H1 (cell line): ENCODE measurements at regions not wholly inside any gene's neighbourhood (a gene's known extent, or its start where the extent isn't known, plus 50 kb on each side); places are given as distances from the start of the nearest gene placed in this dataset.

Experiments used
- CTCF ChIA-PET: fragments of 300-600 bp; sonication (Branson Sonifier 250); formaldehyde crosslinking; loops from one replicate; lab custom pipeline; 2021; ENCODE audit not compliant: partially characterized antibody; lab: Charles Lee
- POLR2A ChIA-PET: fragments of 300-600 bp; sonication (Branson Sonifier 250); formaldehyde crosslinking; loops from one replicate; lab custom pipeline; 2021; ENCODE audit warnings: inconsistent platforms; ENCODE audit not compliant: partially characterized antibody; lab: Charles Lee
- DNase-seq, 2 experiments: peaks; one replicate each; pipeline versions ENCODE4 v3.0.0 to v3.0.0-alpha.2; 2010 to 2022; ENCODE audit warnings: low spot score in 2 of 2, low read depth in 1 of 2, mixed read lengths in 1 of 2
- FAIRE-seq: peaks from 2 replicates; lab custom pipeline; 2011; peaks lifted over from hg19 to GRCh38; lab: Jason Lieb, UNC
- H2AFZ ChIP-seq: 2 replicates; pipeline ENCODE4 v1.8.1; 2012; ENCODE audit warnings: low read length, inconsistent platforms
- H2AK5ac ChIP-seq: 2 replicates; pipeline ENCODE4 v1.6.1; 2013; ENCODE audit warnings: low read depth, low read length
- H2BK120ac ChIP-seq: replicated peaks from 2 replicates; pipeline ENCODE3; 2013; ENCODE audit warnings: low read depth, low read length, inconsistent platforms
- H2BK12ac ChIP-seq: 2 replicates; pipeline ENCODE4 v1.6.1; 2013; ENCODE audit warnings: low read depth, low read length
- H2BK15ac ChIP-seq: 2 replicates; pipeline ENCODE4 v1.6.1; 2013; ENCODE audit warnings: low read length
- H2BK20ac ChIP-seq: 2 replicates; pipeline ENCODE4 v1.6.1; 2013; ENCODE audit warnings: low read length
- H2BK5ac ChIP-seq: 2 replicates; pipeline ENCODE4 v1.6.1; 2013; ENCODE audit warnings: low read depth, low read length
- H3K14ac ChIP-seq: 2 replicates; pipeline ENCODE4 v1.6.1; 2013; ENCODE audit warnings: inconsistent platforms; ENCODE audit not compliant: insufficient read length
- H3K18ac ChIP-seq: 2 replicates; pipeline ENCODE4 v1.6.1; 2013; ENCODE audit warnings: low read length; ENCODE audit errors: extremely low read depth
- H3K23ac ChIP-seq: 2 replicates; pipeline ENCODE4 v1.6.1; 2013; ENCODE audit warnings: inconsistent platforms; ENCODE audit not compliant: insufficient read length
- H3K23me2 ChIP-seq: 2 replicates; pipeline ENCODE4 v1.6.1; 2013; ENCODE audit warnings: low read depth, low read length
- H3K27ac ChIP-seq: 2 replicates; pipeline ENCODE4 v1.6.1; 2011; ENCODE audit warnings: low read depth, low read length, inconsistent platforms
- H3K27me3 ChIP-seq, 4 experiments: replicated peaks in 1 of 4; 1 replicate in 1 of 4; 2 replicates in 3 of 4; pipeline versions ENCODE4 v1.6.1 to v1.8.1; 2011 to 2013; ENCODE audit warnings: low read length in 3 of 4, mild to moderate bottlenecking in 3 of 4, inconsistent platforms in 2 of 4, mixed read lengths in 2 of 4, moderate library complexity in 1 of 4; ENCODE audit not compliant: control insufficient read depth in 3 of 4, insufficient read depth in 3 of 4; ENCODE audit errors: extremely low read depth in 1 of 4
- H3K36me3 ChIP-seq, 4 experiments: 2 replicates each; pipeline versions ENCODE4 v1.6.1 to v1.8.1; 2011 to 2013; ENCODE audit warnings: mild to moderate bottlenecking in 4 of 4, low read length in 3 of 4, moderate library complexity in 2 of 4, control low read depth in 1 of 4, inconsistent platforms in 1 of 4; ENCODE audit not compliant: insufficient read depth in 4 of 4, control insufficient read depth in 2 of 4
- H3K4ac ChIP-seq: replicated peaks from 2 replicates; pipeline ENCODE3; 2013; ENCODE audit warnings: low read length, low read depth, mixed read lengths, inconsistent platforms; ENCODE audit not compliant: insufficient read length
- H3K4me1 ChIP-seq, 4 experiments: replicated peaks in 1 of 4; 1 replicate in 1 of 4; 2 replicates in 3 of 4; pipeline versions ENCODE4 v1.6.1 to v1.8.1; 2011 to 2013; ENCODE audit warnings: low read length in 3 of 4, inconsistent platforms in 2 of 4, mixed read lengths in 1 of 4; ENCODE audit not compliant: insufficient read depth in 4 of 4, control insufficient read depth in 3 of 4
- H3K4me2 ChIP-seq, 2 experiments: 2 replicates each; pipeline versions ENCODE4 v1.6.1 to v1.8.1; 2011 to 2013; ENCODE audit warnings: low read depth in 2 of 2, low read length in 2 of 2, control low read depth in 1 of 2, inconsistent platforms in 1 of 2, mild to moderate bottlenecking in 1 of 2; ENCODE audit not compliant: insufficient read depth in 1 of 2
- H3K4me3 ChIP-seq, 4 experiments: fragments of 200-600, 300-600 bp in 1 of 4; sonication (generic), shearing (Covaris generic), sonication (Bioruptor Twin) in 1 of 4; 2 replicates each; pipeline versions ENCODE4 v1.5.1 to v1.8.1; 2011 to 2016; ENCODE audit warnings: low read length in 4 of 4, low read depth in 3 of 4, control low read depth in 2 of 4, inconsistent platforms in 2 of 4, mild to moderate bottlenecking in 2 of 4, mixed read lengths in 1 of 4, moderate library complexity in 1 of 4; ENCODE audit not compliant: insufficient read depth in 2 of 4; ENCODE audit errors: extremely low read depth in 1 of 4
- H3K56ac ChIP-seq: replicated peaks from 2 replicates; pipeline ENCODE3; 2013; ENCODE audit warnings: low read depth, mild to moderate bottlenecking, mixed read lengths, low read length, inconsistent platforms; ENCODE audit not compliant: insufficient read length
- H3K79me1 ChIP-seq: 2 replicates; pipeline ENCODE4 v1.6.1; 2013; ENCODE audit warnings: low read depth, low read length, control low read depth
- H3K79me2 ChIP-seq, 2 experiments: 2 replicates each; pipeline versions ENCODE4 v1.6.1 to v1.8.1; 2012 to 2013; ENCODE audit warnings: low read length in 2 of 2, mild to moderate bottlenecking in 2 of 2, inconsistent platforms in 1 of 2; ENCODE audit not compliant: insufficient read depth in 2 of 2, control insufficient read depth in 1 of 2
- H3K9ac ChIP-seq, 4 experiments: replicated peaks in 1 of 4; 1 replicate in 1 of 4; 2 replicates in 3 of 4; pipeline versions ENCODE4 v1.6.1 to v1.8.1; 2011 to 2013; ENCODE audit warnings: low read depth in 3 of 4, low read length in 3 of 4, control low read depth in 2 of 4, mild to moderate bottlenecking in 2 of 4, moderate library complexity in 2 of 4, inconsistent platforms in 1 of 4; ENCODE audit errors: extremely low read depth in 1 of 4
- H3K9me3 ChIP-seq, 2 experiments: 2 replicates each; pipeline versions ENCODE4 v1.6.1 to v1.8.1; 2012 to 2013; ENCODE audit warnings: mild to moderate bottlenecking in 2 of 2, moderate library complexity in 2 of 2, control low read depth in 1 of 2, inconsistent platforms in 1 of 2, low read depth in 1 of 2, low read length in 1 of 2, mixed read lengths in 1 of 2; ENCODE audit not compliant: insufficient read depth in 2 of 2
- H4K20me1 ChIP-seq, 2 experiments: replicated peaks in 1 of 2; 2 replicates each; pipeline versions ENCODE3 to v1.8.1; 2011 to 2013; ENCODE audit warnings: inconsistent platforms in 2 of 2, low read length in 2 of 2, mild to moderate bottlenecking in 1 of 2; ENCODE audit not compliant: insufficient read depth in 2 of 2, control insufficient read depth in 1 of 2
- H4K5ac ChIP-seq: 2 replicates; pipeline ENCODE4 v1.6.1; 2013; ENCODE audit warnings: low read length, low read depth, mixed read lengths, inconsistent platforms; ENCODE audit not compliant: insufficient read length
- H4K8ac ChIP-seq: 2 replicates; pipeline ENCODE4 v1.8.0; 2013; ENCODE audit warnings: mild to moderate bottlenecking, moderate library complexity, low read length, inconsistent platforms; ENCODE audit not compliant: insufficient read depth; ENCODE audit errors: extremely low read depth
- H4K91ac ChIP-seq: replicated peaks from 2 replicates; pipeline ENCODE3; 2013; ENCODE audit warnings: low read length, mixed read lengths, inconsistent platforms; ENCODE audit not compliant: insufficient read length
- CHD2 ChIP-seq: IDR thresholded peaks from 2 replicates; pipeline ENCODE4 v1.6.1; 2012; ENCODE audit warnings: low read length, improper control_type of control experiment
- HDAC2 ChIP-seq, 2 experiments: fragments of 300-600 bp in 1 of 2; sonication (generic) in 1 of 2; IDR thresholded peaks; 2 replicates each; pipeline ENCODE4 v1.6.1; 2011 to 2012; ENCODE audit warnings: low read depth in 2 of 2, low read length in 2 of 2, mild to moderate bottlenecking in 2 of 2, moderate library complexity in 2 of 2, borderline replicate concordance in 1 of 2, inconsistent platforms in 1 of 2
- JUND ChIP-seq: IDR thresholded peaks from 2 replicates; pipeline ENCODE4 v1.6.1; 2011; ENCODE audit warnings: mild to moderate bottlenecking, improper control_type of control experiment, low read length
- KDM1A ChIP-seq: fragments of 200-600, 300-600 bp; sonication (generic); IDR thresholded peaks from 2 replicates; pipeline ENCODE4 v1.7.1; 2016; ENCODE audit warnings: mild to moderate bottlenecking, low read length, borderline replicate concordance
- NRF1 ChIP-seq: IDR thresholded peaks from 2 replicates; pipeline ENCODE4 v1.6.1; 2011; ENCODE audit warnings: mild to moderate bottlenecking, low read depth, low read length, improper control_type of control experiment
- PHF8 ChIP-seq: fragments of 200-600 bp; sonication (generic); conservative IDR thresholded peaks from 2 replicates; pipeline ENCODE4 v1.7.1; 2012; ENCODE audit warnings: low read depth, mild to moderate bottlenecking, inconsistent platforms, low read length, moderate library complexity
- RFX5 ChIP-seq: IDR thresholded peaks from 2 replicates; pipeline ENCODE4 v1.6.1; 2011; ENCODE audit warnings: low read depth, low read length, improper control_type of control experiment, borderline replicate concordance
- SP1 ChIP-seq: IDR thresholded peaks from 2 replicates; pipeline ENCODE4 v1.6.1; 2011; ENCODE audit warnings: low read depth, low read length
- USF2 ChIP-seq: IDR thresholded peaks from 2 replicates; pipeline ENCODE4 v1.6.1; 2011; ENCODE audit warnings: low read length, improper control_type of control experiment
- YY1 ChIP-seq: IDR thresholded peaks from 2 replicates; pipeline ENCODE4 v1.6.1; 2011; ENCODE audit warnings: low read depth, mild to moderate bottlenecking, low read length
- WGBS, 2 experiments: shearing (Covaris generic) in 1 of 2; methylation state at CpG; one replicate each; pipeline versions ENCODE4 v1.1.6 to v1.1.7; 2013 to 2015; ENCODE audit warnings: low lambda C conversion rate in 2 of 2, mixed read lengths in 2 of 2, inconsistent platforms in 1 of 2, low coverage in 1 of 2, missing lambda C conversion rate in 1 of 2; ENCODE audit not compliant: insufficient replicate concordance in 2 of 2, insufficient coverage in 1 of 2, insufficient read length in 1 of 2; ENCODE audit errors: extremely low coverage in 1 of 2, missing lambda C conversion rate in 1 of 2; 5-methylcytosine and 5-hydroxymethylcytosine counted together

GRCh38 chr13:74000876-74001275, 133.3 kb downstream of the KLF12 start:
- Histone ChIP-seq H3K79me2 (no peaks in the 10 kb centered on the region; a peak in 1 of 4 replicates), H3K4me2 (no peak overlapping the region), H3K4ac (no peak overlapping the region), H3K56ac (no peak overlapping the region), H3K14ac (no peak overlapping the region), H3K23me2 (no peaks in the 10 kb centered on the region), H3K18ac (no peak overlapping the region), H2BK15ac (no peak overlapping the region), H4K20me1 (no peaks in the 10 kb centered on the region), H3K4me1 (no peaks in the 10 kb centered on the region), H4K91ac (no peak overlapping the region), H3K23ac (no peak overlapping the region), H3K27ac (no peak overlapping the region), H3K9me3 (no peaks in the 10 kb centered on the region), H3K36me3 (no peaks in the 10 kb centered on the region), H3K27me3 (peaks cover 0 to 1% (median 0%) of the 10 kb centered on the region in 4 experiments; a peak in 1 of 7 replicates), H3K4me3 (no peak overlapping the region), H2BK20ac (no peak overlapping the region), H2AK5ac (no peak overlapping the region), H4K5ac (no peak overlapping the region), H3K9ac (no peak overlapping the region), H3K79me1 (no peaks in the 10 kb centered on the region), H4K8ac (no peak overlapping the region), H2AFZ (no peak overlapping the region), H2BK120ac (no peak overlapping the region), H2BK12ac (no peak overlapping the region), H2BK5ac (no peak overlapping the region)
- no peak for FAIRE-seq
- CTCF ChIA-PET, result interaction anchor here (0.7 to 1.4 kb wide), 2 partner anchors 9 to 21 kb away, joined by 4 to 5 read pairs; no protein-coding TSS in a partner anchor
- POLR2A ChIA-PET, result no interaction called here
- 94% methylated on average over 1 of the region's 1 CpG; no CpG with 5 or more reads in 1 of the 2 experiments for WGBS, 2 experiments
- DNase-seq, result no peak
- TF ChIP-seq PHF8 (no peak), KDM1A (no peak), YY1 (no peak), RFX5 (no peak), SP1 (no peak), USF2 (no peak), HDAC2 (IDR thresholded peaks at IDR 0.05; ENCODE audit: borderline replicate concordance in 1 of 2, low read depth in 2 of 2, low read length in 2 of 2) (no peak), CHD2 (no peak), NRF1 (no peak), JUND (no peak)
